AG09319 (cell line): ENCODE measurements at regions not wholly inside any gene's neighbourhood (a gene's known extent, or its start where the extent isn't known, plus 50 kb on each side); places are given as distances from the start of the nearest gene placed in this dataset.

Experiments
- DNase-seq: peaks from one replicate; pipeline ENCODE4 v3.0.0-alpha.2; 2010; ENCODE audit warnings: low read depth; ENCODE audit errors: extremely low read depth
- TF ChIP-seq, protein P1 (sequence below): IDR thresholded peaks from 2 replicates; pipeline ENCODE4 v1.5.1; 2011; ENCODE audit warnings: low read depth, mild to moderate bottlenecking, inconsistent platforms, low read length, moderate library complexity

DNA sequence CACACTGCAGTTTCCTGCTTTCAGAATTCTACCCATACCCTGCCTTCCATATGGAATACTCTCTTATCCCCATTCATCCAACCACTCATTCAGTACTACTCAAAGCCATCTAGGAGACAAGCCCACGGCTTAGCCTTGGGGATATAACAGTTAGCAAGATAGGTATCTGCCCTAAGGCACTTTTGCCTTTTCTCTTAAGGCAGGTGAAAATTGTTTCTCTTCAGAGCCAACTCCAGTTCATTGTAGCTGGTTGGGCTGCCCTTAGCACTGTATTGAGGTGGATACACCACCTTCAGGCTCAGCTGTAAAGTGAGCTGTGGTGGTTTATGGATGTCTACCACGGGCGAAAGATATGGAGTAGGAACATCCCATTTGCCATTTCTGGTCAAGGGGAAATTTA, 729.7 kb upstream of the TBX3 start:
- TF ChIP-seq, protein P1, sequence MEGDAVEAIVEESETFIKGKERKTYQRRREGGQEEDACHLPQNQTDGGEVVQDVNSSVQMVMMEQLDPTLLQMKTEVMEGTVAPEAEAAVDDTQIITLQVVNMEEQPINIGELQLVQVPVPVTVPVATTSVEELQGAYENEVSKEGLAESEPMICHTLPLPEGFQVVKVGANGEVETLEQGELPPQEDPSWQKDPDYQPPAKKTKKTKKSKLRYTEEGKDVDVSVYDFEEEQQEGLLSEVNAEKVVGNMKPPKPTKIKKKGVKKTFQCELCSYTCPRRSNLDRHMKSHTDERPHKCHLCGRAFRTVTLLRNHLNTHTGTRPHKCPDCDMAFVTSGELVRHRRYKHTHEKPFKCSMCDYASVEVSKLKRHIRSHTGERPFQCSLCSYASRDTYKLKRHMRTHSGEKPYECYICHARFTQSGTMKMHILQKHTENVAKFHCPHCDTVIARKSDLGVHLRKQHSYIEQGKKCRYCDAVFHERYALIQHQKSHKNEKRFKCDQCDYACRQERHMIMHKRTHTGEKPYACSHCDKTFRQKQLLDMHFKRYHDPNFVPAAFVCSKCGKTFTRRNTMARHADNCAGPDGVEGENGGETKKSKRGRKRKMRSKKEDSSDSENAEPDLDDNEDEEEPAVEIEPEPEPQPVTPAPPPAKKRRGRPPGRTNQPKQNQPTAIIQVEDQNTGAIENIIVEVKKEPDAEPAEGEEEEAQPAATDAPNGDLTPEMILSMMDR: no peak
- DNase-seq: no peak

DNA sequence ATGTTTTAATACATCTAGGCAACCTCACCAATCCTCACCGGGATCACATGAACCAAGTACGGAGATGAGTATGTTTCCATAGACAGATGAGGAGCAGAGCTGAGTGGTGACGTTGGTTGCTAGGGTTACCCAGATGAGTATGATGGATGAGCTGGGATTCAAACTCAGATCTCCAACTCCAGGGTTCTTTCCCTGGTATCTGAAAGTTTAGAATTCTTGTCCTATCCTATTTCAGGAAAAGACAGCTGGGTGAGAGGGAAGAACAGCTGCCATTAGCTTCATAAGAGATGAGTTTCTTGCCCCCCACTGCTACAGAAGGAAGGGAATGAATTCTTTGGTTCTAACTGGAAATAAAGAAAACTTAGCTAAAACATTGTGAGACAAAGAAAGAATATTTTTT, 728.9 kb upstream of the TBX3 start:
- TF ChIP-seq, protein P1: no peak
- DNase-seq: no peak

DNA sequence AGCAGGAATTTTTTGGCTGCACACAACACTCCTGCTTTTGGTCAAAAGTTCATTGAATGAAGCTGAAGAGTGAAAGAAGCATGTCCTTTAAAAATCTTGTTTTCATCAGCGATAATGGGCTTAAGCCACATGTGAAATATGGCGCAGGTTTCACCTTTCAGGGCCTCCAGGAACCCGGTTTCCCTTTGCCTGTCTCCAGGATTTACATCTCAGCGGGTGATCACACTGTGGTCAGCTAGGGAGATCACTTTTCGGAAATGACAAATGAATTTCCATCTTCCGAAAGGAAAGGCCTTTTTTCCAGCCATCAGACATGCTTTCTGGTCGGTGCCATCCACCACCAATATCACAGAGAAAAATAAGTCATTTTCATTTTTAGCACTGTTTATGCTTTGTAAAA, 727.1 kb upstream of the TBX3 start:
- TF ChIP-seq, protein P1: no peak
- no peak for DNase-seq

DNA sequence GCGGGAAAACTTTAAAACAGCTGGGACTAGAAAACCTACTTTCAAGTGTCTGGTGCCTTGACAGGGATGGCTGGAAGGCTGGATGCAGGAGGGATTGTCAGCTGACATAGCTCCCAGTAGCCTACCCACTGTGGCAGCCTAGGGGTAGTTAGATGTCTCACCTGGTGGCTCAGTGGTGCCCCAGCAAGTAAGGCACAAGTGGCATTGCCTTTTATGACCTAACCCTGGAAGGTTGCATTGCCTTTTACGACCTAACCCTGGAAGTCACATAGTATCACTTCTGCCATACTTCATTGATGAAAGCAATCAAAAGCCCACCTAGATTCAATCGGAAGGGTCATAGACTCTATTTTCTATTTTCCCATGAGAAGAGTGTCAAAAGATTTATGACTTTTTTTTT, 724.7 kb upstream of the TBX3 start:
- no peak for DNase-seq
- TF ChIP-seq, protein P1: no peak

DNA sequence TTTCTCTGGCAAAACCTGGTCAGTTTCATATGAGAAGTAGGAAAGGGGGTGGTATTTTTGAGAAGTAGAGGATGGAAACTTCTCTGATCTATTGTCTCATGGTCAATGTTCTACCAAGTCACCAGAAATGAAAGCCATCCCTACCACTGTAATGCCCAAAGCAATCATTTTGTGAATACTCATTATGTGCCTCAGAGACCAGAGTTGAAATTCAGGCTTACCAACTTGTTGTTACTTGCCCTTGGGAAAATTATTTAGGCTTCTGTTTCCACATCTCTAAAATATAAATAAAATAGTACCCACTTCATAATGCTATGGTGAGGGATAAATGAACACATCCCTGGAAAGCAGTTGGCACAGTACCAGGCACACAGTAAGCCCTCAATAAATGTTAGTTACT, 723.7 kb upstream of the TBX3 start:
- TF ChIP-seq, protein P1: no peak
- DNase-seq: no peak

DNA sequence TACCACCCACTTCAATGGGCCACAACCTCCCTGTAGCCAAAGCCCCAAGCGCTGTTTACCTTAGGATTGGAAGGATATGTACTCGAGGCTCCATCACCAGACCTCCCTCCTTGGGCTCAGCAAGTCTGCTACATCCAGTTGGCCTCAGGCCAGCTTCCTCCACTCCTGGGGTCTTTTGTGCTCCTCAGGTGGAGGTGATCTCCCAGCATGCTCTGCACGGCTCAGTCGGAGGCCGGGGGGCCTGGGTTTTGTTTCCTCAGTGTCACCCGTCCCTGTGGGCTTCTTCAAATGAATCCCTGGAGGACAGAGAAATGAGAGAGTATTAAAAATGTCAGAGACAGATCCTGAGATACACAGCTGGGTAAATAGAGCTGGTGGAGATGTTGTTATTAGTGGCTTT, 723.1 kb upstream of the TBX3 start:
- DNase-seq: no peak
- TF ChIP-seq, protein P1: no peak

DNA sequence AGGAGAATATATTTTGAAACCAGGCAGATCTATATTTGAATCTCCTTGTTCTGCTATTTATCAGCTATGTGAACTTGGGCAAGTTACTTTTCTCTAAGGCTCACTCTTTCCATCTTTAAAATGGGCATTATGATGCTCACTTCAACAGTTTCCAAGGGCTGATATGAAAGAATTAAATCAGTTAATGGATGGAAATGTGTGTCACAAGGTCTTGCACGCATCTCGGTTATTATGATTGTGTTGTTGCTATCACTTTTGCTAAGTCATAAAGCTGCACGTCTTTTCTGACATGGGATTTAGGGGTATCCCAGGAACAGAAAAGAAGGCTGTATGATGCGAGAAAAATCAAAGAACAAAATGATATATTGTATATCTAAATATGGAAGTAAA, 721.5 kb upstream of the TBX3 start:
- TF ChIP-seq, protein P1: no peak

More for the DNA sequence above, 721.5 kb upstream of the TBX3 start:
- DNase-seq: no peak
